ENCODE measurements at regions not wholly inside any gene's neighbourhood (a gene's known extent, or its start where the extent isn't known, plus 50 kb on each side); places are given as distances from the start of the nearest gene placed in this dataset.

GRCh38 chr9:106773750-106774149 lies 89.2 kb upstream of the ZNF462 start (continued):
- TF ChIP-seq REST (IDR thresholded peaks at IDR 0.05) (no peak), RAD21 (IDR thresholded peaks at IDR 0.05) (no peak), RXRA (IDR thresholded peaks at IDR 0.05) (no peak), ZBTB33 (IDR thresholded peaks at IDR 0.05) (no peak), JUND (IDR thresholded peaks at IDR 0.05) (no peak)

DNA sequence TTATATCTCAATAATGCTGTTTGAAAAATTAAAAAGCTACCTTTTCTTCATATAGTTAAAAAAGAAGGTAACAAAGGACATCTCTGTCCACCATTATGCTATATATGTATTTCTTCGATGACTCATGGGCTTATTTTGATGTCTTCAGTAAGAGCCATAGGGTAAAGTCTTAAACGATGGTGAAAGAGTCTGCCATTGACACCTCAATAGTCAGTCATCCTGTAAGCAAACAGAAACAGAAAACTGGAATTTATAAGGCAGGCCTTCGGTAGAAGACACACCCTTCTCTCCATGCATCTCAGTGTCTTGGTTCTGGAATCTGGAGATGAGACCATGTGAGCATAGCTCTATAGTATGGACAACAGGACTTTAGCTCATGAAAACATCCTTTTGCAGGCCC lies 87.0 kb upstream of the ZNF462 start:
- H3K9me3 ChIP-seq (ENCODE audit: control insufficient read depth in 4 of 4, low read length in 3 of 4), result no peaks in the 10 kb centered on the region
- 87% methylated on average over 3 of the region's 3 CpGs for WGBS
- H3K27ac ChIP-seq (ENCODE audit: low read depth in 1 of 2, low read length in 2 of 2), result no peak overlapping the region
- H3K36me3 ChIP-seq (ENCODE audit: control insufficient read depth in 4 of 4, insufficient read depth in 3 of 4, low read depth in 1 of 4, low read length in 3 of 4), result no peaks in the 10 kb centered on the region
- H3K27me3 ChIP-seq (ENCODE audit: control insufficient read depth in 4 of 4, insufficient read depth in 4 of 4, low read length in 3 of 4), result no peaks in the 10 kb centered on the region
- no peaks in the 10 kb centered on the region for H3K4me1 ChIP-seq (ENCODE audit: control insufficient read depth in 4 of 4, insufficient read depth in 4 of 4, low read length in 3 of 4)
- no peak overlapping the region for H3K4me3 ChIP-seq (ENCODE audit: low read depth in 1 of 3, low read length in 3 of 3)
- no peak for TF ChIP-seq RXRA (IDR thresholded peaks at IDR 0.05)
- TF ChIP-seq ZBTB33 (IDR thresholded peaks at IDR 0.05), result no peak
- TF ChIP-seq JUND (IDR thresholded peaks at IDR 0.05), result no peak
- TF ChIP-seq ATF3 (IDR thresholded peaks at IDR 0.05), result no peak
- no peak for TF ChIP-seq SP1 (IDR thresholded peaks at IDR 0.05)
- TF ChIP-seq EGR1 (IDR thresholded peaks at IDR 0.05; ENCODE audit: low read depth in 2 of 2), result no peak
- TF ChIP-seq YY1 (IDR thresholded peaks at IDR 0.05), result no peak
- TF ChIP-seq, protein P1, sequence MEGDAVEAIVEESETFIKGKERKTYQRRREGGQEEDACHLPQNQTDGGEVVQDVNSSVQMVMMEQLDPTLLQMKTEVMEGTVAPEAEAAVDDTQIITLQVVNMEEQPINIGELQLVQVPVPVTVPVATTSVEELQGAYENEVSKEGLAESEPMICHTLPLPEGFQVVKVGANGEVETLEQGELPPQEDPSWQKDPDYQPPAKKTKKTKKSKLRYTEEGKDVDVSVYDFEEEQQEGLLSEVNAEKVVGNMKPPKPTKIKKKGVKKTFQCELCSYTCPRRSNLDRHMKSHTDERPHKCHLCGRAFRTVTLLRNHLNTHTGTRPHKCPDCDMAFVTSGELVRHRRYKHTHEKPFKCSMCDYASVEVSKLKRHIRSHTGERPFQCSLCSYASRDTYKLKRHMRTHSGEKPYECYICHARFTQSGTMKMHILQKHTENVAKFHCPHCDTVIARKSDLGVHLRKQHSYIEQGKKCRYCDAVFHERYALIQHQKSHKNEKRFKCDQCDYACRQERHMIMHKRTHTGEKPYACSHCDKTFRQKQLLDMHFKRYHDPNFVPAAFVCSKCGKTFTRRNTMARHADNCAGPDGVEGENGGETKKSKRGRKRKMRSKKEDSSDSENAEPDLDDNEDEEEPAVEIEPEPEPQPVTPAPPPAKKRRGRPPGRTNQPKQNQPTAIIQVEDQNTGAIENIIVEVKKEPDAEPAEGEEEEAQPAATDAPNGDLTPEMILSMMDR (IDR thresholded peaks at IDR 0.05; ENCODE audit: low read depth, low read length, missing input control), result no peak
- no peak for TF ChIP-seq RAD21 (IDR thresholded peaks at IDR 0.05)
- no peak for TF ChIP-seq FOXA1 (IDR thresholded peaks at IDR 0.05)
- TF ChIP-seq HNF4G (IDR thresholded peaks at IDR 0.05), result no peak
- TF ChIP-seq, protein P2, sequence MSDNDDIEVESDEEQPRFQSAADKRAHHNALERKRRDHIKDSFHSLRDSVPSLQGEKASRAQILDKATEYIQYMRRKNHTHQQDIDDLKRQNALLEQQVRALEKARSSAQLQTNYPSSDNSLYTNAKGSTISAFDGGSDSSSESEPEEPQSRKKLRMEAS (IDR thresholded peaks at IDR 0.05), result no peak
- no peak overlapping the region for H3K9ac ChIP-seq (ENCODE audit: low read depth in 1 of 2, low read length in 2 of 2)
- DNase-seq (ENCODE audit: low spot score), result no peak

Measured in liver (tissue), 8 donors.